Mucosa of descending colon (tissue), 3 donors: ENCODE measurements at regions not wholly inside any gene's neighbourhood (a gene's known extent, or its start where the extent isn't known, plus 50 kb on each side); places are given as distances from the start of the nearest gene placed in this dataset.

Experiments used
- ATAC-seq: fragments of 200-7000 bp; cut with Tn5 transposase; one replicate; pipeline ENCODE4 v1.9.1; 2020; ENCODE audit warnings: mild to moderate bottlenecking, moderate library complexity
- DNase-seq, 3 donors: peaks; one replicate each; pipeline ENCODE4 v3.0.0-alpha.2; 2020
- H3K36me3 ChIP-seq: fragments of 200-600 bp; one replicate; pipeline ENCODE4 v1.8.0; 2021; ENCODE audit warnings: low read depth, mild to moderate bottlenecking
- H3K4me1 ChIP-seq: fragments of 200-600 bp; one replicate; pipeline ENCODE4 v1.8.0; 2021; ENCODE audit warnings: low read depth, mild to moderate bottlenecking
- H3K4me3 ChIP-seq: fragments of 200-600 bp; one replicate; pipeline ENCODE4 v1.8.0; 2021; ENCODE audit warnings: mild to moderate bottlenecking
- H3K9me3 ChIP-seq: fragments of 200-600 bp; one replicate; pipeline ENCODE4 v1.8.0; 2021; ENCODE audit warnings: mild to moderate bottlenecking
- intact Hi-C, 2 donors: fragments of 100-400 bp; cut with DNase I in 1 of 2; cut with micrococcal nuclease in 1 of 2; formaldehyde crosslinking; loops; one replicate each; pipeline versions ENCODE4 v1.11.0 to v1.11.1; 2022; cut with DNase I, micrococcal nuclease
- TF ChIP-seq, protein P1 (sequence below): fragments of 200-600 bp; IDR thresholded peaks from one replicate; pipeline ENCODE4 v1.8.0; 2022; ENCODE audit warnings: antibody characterized with exemption, mild to moderate bottlenecking
- donor health status: DM: no; HTN: no; CAD: no; lungs with moderate emphysema.
- donor health status: DM: no; HTN: no; CAD: no.
- donor health status: DM: no; HTN: yes; CAD: no.

DNA sequence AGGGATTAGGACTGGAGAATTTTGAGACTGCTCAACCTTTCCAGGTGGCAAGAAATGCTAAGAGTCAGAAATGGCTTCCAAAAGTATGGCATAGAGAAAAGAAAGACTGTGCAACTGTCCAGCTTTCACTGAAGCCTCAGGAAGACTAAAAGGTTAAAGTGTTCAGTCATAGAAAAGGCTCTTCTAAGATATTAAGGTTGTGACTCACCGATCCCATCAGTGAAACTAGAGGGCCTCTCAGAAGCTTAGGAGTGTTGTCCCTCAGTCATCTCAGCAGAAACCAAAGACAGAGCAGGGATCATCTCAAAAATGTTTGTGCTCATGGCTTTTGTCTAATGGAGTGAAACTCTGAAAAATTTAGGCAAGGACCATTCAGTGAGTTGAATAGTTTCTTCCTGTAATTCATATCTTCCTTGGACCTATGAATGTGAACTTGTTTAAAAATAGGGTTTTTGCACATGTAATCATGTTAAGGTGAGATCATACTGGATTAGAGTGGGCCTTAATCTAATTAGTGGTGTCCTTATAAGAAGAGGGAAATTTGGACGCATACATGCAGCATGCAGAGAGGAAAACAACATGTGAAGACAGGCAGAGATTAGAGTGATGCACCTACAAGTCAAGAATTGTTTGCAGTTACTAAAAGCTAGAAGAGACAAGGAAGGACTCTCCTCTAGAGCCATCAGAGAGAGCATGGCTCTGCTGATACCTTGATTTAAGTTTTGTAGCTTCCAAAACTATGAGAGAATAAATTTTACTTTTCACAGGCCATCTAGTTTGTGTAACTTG is 71.3 kb downstream of the RPE65 start:
- ATAC-seq (no peak), DNase-seq (no peak)
- H3K4me3 ChIP-seq: no peak overlapping the region
- H3K4me1 ChIP-seq: no peaks in the 10 kb centered on the region
- no peaks in the 10 kb centered on the region for H3K9me3 ChIP-seq
- TF ChIP-seq, protein P1, sequence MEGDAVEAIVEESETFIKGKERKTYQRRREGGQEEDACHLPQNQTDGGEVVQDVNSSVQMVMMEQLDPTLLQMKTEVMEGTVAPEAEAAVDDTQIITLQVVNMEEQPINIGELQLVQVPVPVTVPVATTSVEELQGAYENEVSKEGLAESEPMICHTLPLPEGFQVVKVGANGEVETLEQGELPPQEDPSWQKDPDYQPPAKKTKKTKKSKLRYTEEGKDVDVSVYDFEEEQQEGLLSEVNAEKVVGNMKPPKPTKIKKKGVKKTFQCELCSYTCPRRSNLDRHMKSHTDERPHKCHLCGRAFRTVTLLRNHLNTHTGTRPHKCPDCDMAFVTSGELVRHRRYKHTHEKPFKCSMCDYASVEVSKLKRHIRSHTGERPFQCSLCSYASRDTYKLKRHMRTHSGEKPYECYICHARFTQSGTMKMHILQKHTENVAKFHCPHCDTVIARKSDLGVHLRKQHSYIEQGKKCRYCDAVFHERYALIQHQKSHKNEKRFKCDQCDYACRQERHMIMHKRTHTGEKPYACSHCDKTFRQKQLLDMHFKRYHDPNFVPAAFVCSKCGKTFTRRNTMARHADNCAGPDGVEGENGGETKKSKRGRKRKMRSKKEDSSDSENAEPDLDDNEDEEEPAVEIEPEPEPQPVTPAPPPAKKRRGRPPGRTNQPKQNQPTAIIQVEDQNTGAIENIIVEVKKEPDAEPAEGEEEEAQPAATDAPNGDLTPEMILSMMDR: no peak
- H3K36me3 ChIP-seq: no peaks in the 10 kb centered on the region
- intact Hi-C loops: no loop called here

- Histone ChIP-seq H3K4me1 (no peaks in the 10 kb centered on the region), H3K36me3 (no peaks in the 10 kb centered on the region), H3K9me3 (no peaks in the 10 kb centered on the region), H3K4me3 (no peak overlapping the region)
- DNase-seq (no peak), ATAC-seq (no peak)
- intact Hi-C loops: no loop called here
- TF ChIP-seq, protein P1: no peak
These were observed 72.7 kb downstream of the RPE65 start for GRCh38 chr1:68377098-68377497.

DNA sequence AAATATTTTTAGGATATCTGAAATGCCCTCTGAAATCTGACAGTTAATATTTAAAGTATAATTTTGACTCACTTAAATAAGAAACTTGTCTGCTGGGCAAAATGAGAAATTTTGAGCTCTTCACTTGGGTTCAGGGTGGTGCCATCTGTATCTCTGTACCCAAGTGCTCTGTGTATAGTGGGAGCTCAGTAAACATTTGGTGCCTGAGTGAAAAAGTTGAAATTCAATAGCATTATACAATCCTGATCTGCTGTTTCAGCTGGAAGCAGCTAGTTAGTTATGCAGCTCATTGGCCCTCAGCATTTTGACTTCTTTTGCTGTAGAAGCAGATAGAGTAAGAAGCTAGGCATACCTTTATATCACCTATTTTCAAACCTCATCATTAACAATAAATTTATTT is 73.3 kb downstream of the RPE65 start:
- no peaks in the 10 kb centered on the region for H3K36me3 ChIP-seq
- TF ChIP-seq, protein P1: no peak
- ATAC-seq (no peak), DNase-seq (no peak)
- H3K4me3 ChIP-seq: no peak overlapping the region
- no peaks in the 10 kb centered on the region for H3K4me1 ChIP-seq
- H3K9me3 ChIP-seq: no peaks in the 10 kb centered on the region
- intact Hi-C loops: no loop called here

GRCh38 chr1:68375919-68376318 is 73.8 kb downstream of the RPE65 start:
- Histone ChIP-seq H3K4me3 (no peak overlapping the region), H3K36me3 (no peaks in the 10 kb centered on the region), H3K4me1 (no peaks in the 10 kb centered on the region), H3K9me3 (no peaks in the 10 kb centered on the region)
- no peak for ATAC-seq
- no peak for DNase-seq
- TF ChIP-seq, protein P1: no peak
- intact Hi-C loops: no loop called here

GRCh38 chr1:68373173-68373572 is 76.6 kb downstream of the RPE65 start:
- H3K9me3 ChIP-seq: no peaks in the 10 kb centered on the region
- no peak for DNase-seq
- no peak for ATAC-seq
- intact Hi-C loops: no loop called here
- no peak overlapping the region for H3K4me3 ChIP-seq
- TF ChIP-seq, protein P1: no peak
- no peaks in the 10 kb centered on the region for H3K4me1 ChIP-seq
- H3K36me3 ChIP-seq: no peaks in the 10 kb centered on the region
